ENCODE measurements at regions not wholly inside any gene's neighbourhood (a gene's known extent, or its start where the extent isn't known, plus 50 kb on each side); places are given as distances from the start of the nearest gene placed in this dataset.

DNA sequence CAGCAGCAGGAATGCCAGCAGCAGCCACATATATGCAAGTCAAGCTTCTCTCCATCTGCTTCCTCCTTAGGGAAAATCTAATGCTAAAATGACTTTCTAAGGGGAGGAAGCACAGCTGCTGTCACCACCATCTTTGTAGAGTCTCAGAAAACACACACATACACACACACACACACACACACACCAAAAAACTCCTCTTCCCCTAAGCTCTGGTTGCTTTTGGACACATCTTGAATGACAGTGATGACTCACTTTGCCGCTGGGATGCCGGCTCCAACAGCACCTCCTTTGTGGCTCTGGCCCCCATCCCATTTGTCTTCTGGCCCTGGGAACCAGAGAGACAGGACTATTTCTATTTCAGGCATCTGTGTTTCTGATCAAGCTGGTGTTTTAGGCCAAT lies 124.8 kb upstream of the GOLIM4 start:
- TF ChIP-seq, protein P1, sequence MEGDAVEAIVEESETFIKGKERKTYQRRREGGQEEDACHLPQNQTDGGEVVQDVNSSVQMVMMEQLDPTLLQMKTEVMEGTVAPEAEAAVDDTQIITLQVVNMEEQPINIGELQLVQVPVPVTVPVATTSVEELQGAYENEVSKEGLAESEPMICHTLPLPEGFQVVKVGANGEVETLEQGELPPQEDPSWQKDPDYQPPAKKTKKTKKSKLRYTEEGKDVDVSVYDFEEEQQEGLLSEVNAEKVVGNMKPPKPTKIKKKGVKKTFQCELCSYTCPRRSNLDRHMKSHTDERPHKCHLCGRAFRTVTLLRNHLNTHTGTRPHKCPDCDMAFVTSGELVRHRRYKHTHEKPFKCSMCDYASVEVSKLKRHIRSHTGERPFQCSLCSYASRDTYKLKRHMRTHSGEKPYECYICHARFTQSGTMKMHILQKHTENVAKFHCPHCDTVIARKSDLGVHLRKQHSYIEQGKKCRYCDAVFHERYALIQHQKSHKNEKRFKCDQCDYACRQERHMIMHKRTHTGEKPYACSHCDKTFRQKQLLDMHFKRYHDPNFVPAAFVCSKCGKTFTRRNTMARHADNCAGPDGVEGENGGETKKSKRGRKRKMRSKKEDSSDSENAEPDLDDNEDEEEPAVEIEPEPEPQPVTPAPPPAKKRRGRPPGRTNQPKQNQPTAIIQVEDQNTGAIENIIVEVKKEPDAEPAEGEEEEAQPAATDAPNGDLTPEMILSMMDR (IDR thresholded peaks at IDR 0.05; ENCODE audit: poor library complexity): no peak
- TF ChIP-seq EZH2phosphoT487 (IDR thresholded peaks at IDR 0.05; ENCODE audit: low read depth, severe bottlenecking, unreplicated experiment): no peak
